ENCODE measurements at regions not wholly inside any gene's neighbourhood (a gene's known extent, or its start where the extent isn't known, plus 50 kb on each side); places are given as distances from the start of the nearest gene placed in this dataset.

- peaks cover 78 to 81% of the 10 kb centered on the region in 2 donors for H3K4me1 Mint-ChIP-seq (ENCODE audit: low read depth in 2 of 2)
- H3K27me3 Mint-ChIP-seq: no peaks in the 10 kb centered on the region
- H3K4me3 Mint-ChIP-seq: peak overlapping the region; percentile 84
- ATAC-seq: no peak
- H3K9me3 Mint-ChIP-seq: peaks cover 7% of the 10 kb centered on the region
- DNase-seq (ENCODE audit: low spot score): no peak
- peak overlapping the region; percentile 96 to 98 for H3K27ac Mint-ChIP-seq
- peaks cover 5% of the 10 kb centered on the region for H3K36me3 Mint-ChIP-seq
These were observed 230.3 kb upstream of the IRF2BP2 start for GRCh38 chr1:234840253-234840652.

- no peak for DNase-seq (ENCODE audit: low spot score)
- H3K27me3 Mint-ChIP-seq: no peaks in the 10 kb centered on the region
- peak overlapping the region; percentile 96 to 98 for H3K27ac Mint-ChIP-seq
- H3K4me1 Mint-ChIP-seq (ENCODE audit: low read depth in 2 of 2): peaks cover 73 to 76% of the 10 kb centered on the region in 2 donors
- no peak for ATAC-seq
- H3K9me3 Mint-ChIP-seq: peaks cover 7% of the 10 kb centered on the region
- peaks cover 5% of the 10 kb centered on the region for H3K36me3 Mint-ChIP-seq
- no peak overlapping the region for H3K4me3 Mint-ChIP-seq
These were observed 229.7 kb upstream of the IRF2BP2 start for GRCh38 chr1:234839663-234840062.

GRCh38 chr1:234838820-234839219, 228.8 kb upstream of the IRF2BP2 start:
- H3K27ac Mint-ChIP-seq: peak overlapping the region in 1 of 2 donors; percentile 72
- no peaks in the 10 kb centered on the region for H3K27me3 Mint-ChIP-seq
- H3K4me3 Mint-ChIP-seq: no peak overlapping the region
- peaks cover 67 to 70% of the 10 kb centered on the region in 2 donors for H3K4me1 Mint-ChIP-seq (ENCODE audit: low read depth in 2 of 2)
- peaks cover 7% of the 10 kb centered on the region for H3K9me3 Mint-ChIP-seq
- ATAC-seq (no peak), DNase-seq (ENCODE audit: low spot score) (no peak)
- peaks cover 5% of the 10 kb centered on the region for H3K36me3 Mint-ChIP-seq

- Mint-ChIP-seq H3K4me1 (ENCODE audit: low read depth in 2 of 2) (peaks cover 61 to 66% of the 10 kb centered on the region in 2 donors), H3K27me3 (no peaks in the 10 kb centered on the region), H3K36me3 (peaks cover 5% of the 10 kb centered on the region), H3K27ac (peak overlapping the region; percentile 26 to 72), H3K9me3 (peaks cover 7% of the 10 kb centered on the region), H3K4me3 (no peak overlapping the region)
- DNase-seq (ENCODE audit: low spot score): no peak
- ATAC-seq: no peak
These were observed 228.2 kb upstream of the IRF2BP2 start for GRCh38 chr1:234838182-234838581.

- H3K4me1 Mint-ChIP-seq (ENCODE audit: low read depth in 2 of 2): peaks cover 56 to 61% of the 10 kb centered on the region in 2 donors
- ATAC-seq (no peak), DNase-seq (ENCODE audit: low spot score) (no peak)
- peak overlapping the region; percentile 26 to 72 for H3K27ac Mint-ChIP-seq
- no peak overlapping the region for H3K4me3 Mint-ChIP-seq
- no peaks in the 10 kb centered on the region for H3K27me3 Mint-ChIP-seq
- H3K9me3 Mint-ChIP-seq: peaks cover 7% of the 10 kb centered on the region
- peaks cover 5% of the 10 kb centered on the region for H3K36me3 Mint-ChIP-seq
These were observed 227.7 kb upstream of the IRF2BP2 start for GRCh38 chr1:234837713-234838112.

GRCh38 chr1:234836776-234837357, 226.9 kb upstream of the IRF2BP2 start:
- peaks cover 7% of the 10 kb centered on the region for H3K9me3 Mint-ChIP-seq
- no peak for DNase-seq (ENCODE audit: low spot score)
- peak overlapping the region; percentile 56 for H3K4me3 Mint-ChIP-seq
- H3K27me3 Mint-ChIP-seq: no peaks in the 10 kb centered on the region
- H3K36me3 Mint-ChIP-seq: peaks cover 5% of the 10 kb centered on the region
- peaks cover 48 to 54% of the 10 kb centered on the region in 2 donors for H3K4me1 Mint-ChIP-seq (ENCODE audit: low read depth in 2 of 2)
- ATAC-seq: no peak
- H3K27ac Mint-ChIP-seq: peak overlapping the region; percentile 59 to 72

- H3K36me3 Mint-ChIP-seq: peaks cover under 1% of the 10 kb centered on the region
- peak overlapping the region; percentile 59 to 72 for H3K27ac Mint-ChIP-seq
- H3K9me3 Mint-ChIP-seq: peaks cover 2% of the 10 kb centered on the region
- H3K4me3 Mint-ChIP-seq: peak overlapping the region; percentile 56
- peak; percentile 50 to 66 for ATAC-seq
- no peaks in the 10 kb centered on the region for H3K27me3 Mint-ChIP-seq
- no peak for DNase-seq (ENCODE audit: low spot score)
- H3K4me1 Mint-ChIP-seq (ENCODE audit: low read depth in 2 of 2): peaks cover 40 to 47% of the 10 kb centered on the region in 2 donors
These were observed 226.2 kb upstream of the IRF2BP2 start for GRCh38 chr1:234836045-234836681.

- no peak for DNase-seq (ENCODE audit: low spot score)
- no peaks in the 10 kb centered on the region for H3K27me3 Mint-ChIP-seq
- no peak for ATAC-seq
- peaks cover 2% of the 10 kb centered on the region for H3K9me3 Mint-ChIP-seq
- peaks cover 31 to 40% of the 10 kb centered on the region in 2 donors for H3K4me1 Mint-ChIP-seq (ENCODE audit: low read depth in 2 of 2)
- H3K27ac Mint-ChIP-seq: peak overlapping the region in 1 of 2 donors; percentile 74
- H3K4me3 Mint-ChIP-seq: no peak overlapping the region
- H3K36me3 Mint-ChIP-seq: no peaks in the 10 kb centered on the region
These were observed 225.3 kb upstream of the IRF2BP2 start for GRCh38 chr1:234835239-234835638.

GRCh38 chr1:234833646-234834045, 223.7 kb upstream of the IRF2BP2 start:
- Mint-ChIP-seq H3K9me3 (peaks cover 2% of the 10 kb centered on the region), H3K4me3 (no peak overlapping the region), H3K4me1 (ENCODE audit: low read depth in 2 of 2) (peaks cover 22 to 34% of the 10 kb centered on the region in 2 donors), H3K27ac (peak overlapping the region in 1 of 2 donors; percentile 74), H3K27me3 (no peaks in the 10 kb centered on the region), H3K36me3 (no peaks in the 10 kb centered on the region)
- ATAC-seq: no peak
- no peak for DNase-seq (ENCODE audit: low spot score)

- Mint-ChIP-seq H3K27ac (peak overlapping the region in 1 of 2 donors; percentile 74), H3K4me3 (no peak overlapping the region)
These were observed 223.1 kb upstream of the IRF2BP2 start for GRCh38 chr1:234833118-234833517.

GRCh38 chr1:234827656-234828055, 217.7 kb upstream of the IRF2BP2 start:
- Mint-ChIP-seq H3K4me3 (no peak overlapping the region), H3K4me1 (ENCODE audit: low read depth in 2 of 2) (peaks cover 14 to 16% of the 10 kb centered on the region in 2 donors), H3K9me3 (no peaks in the 10 kb centered on the region), H3K27ac (peak overlapping the region in 1 of 2 donors; percentile 78), H3K36me3 (no peaks in the 10 kb centered on the region), H3K27me3 (peaks cover 0 to 2% of the 10 kb centered on the region in 2 donors)
- ATAC-seq (no peak), DNase-seq (ENCODE audit: low spot score) (no peak)

More at GRCh38 chr1:234833118-234833517, 223.1 kb upstream of the IRF2BP2 start:
- H3K36me3 Mint-ChIP-seq: no peaks in the 10 kb centered on the region
- H3K27me3 Mint-ChIP-seq: no peaks in the 10 kb centered on the region
- ATAC-seq (no peak), DNase-seq (ENCODE audit: low spot score) (no peak)
- peaks cover 2% of the 10 kb centered on the region for H3K9me3 Mint-ChIP-seq
- peaks cover 17 to 35% of the 10 kb centered on the region in 2 donors for H3K4me1 Mint-ChIP-seq (ENCODE audit: low read depth in 2 of 2)

- peaks cover 14 to 16% of the 10 kb centered on the region in 2 donors for H3K4me1 Mint-ChIP-seq (ENCODE audit: low read depth in 2 of 2)
- H3K27me3 Mint-ChIP-seq: peaks cover 0 to 2% of the 10 kb centered on the region in 2 donors
- no peaks in the 10 kb centered on the region for H3K9me3 Mint-ChIP-seq
- peak overlapping the region; percentile 14 to 78 for H3K27ac Mint-ChIP-seq
- DNase-seq (ENCODE audit: low spot score) (no peak), ATAC-seq (no peak)
- no peak overlapping the region for H3K4me3 Mint-ChIP-seq
- H3K36me3 Mint-ChIP-seq: no peaks in the 10 kb centered on the region
These were observed 217.2 kb upstream of the IRF2BP2 start for GRCh38 chr1:234827181-234827580.

GRCh38 chr1:234826352-234826751, 216.4 kb upstream of the IRF2BP2 start:
- Mint-ChIP-seq H3K9me3 (no peaks in the 10 kb centered on the region), H3K27ac (peak overlapping the region; percentile 14 to 78), H3K4me3 (no peak overlapping the region), H3K36me3 (no peaks in the 10 kb centered on the region), H3K27me3 (peaks cover 0 to 2% of the 10 kb centered on the region in 2 donors), H3K4me1 (ENCODE audit: low read depth in 2 of 2) (peaks cover 14 to 16% of the 10 kb centered on the region in 2 donors)
- no peak for ATAC-seq
- DNase-seq (ENCODE audit: low spot score): no peak

- H3K4me3 Mint-ChIP-seq: no peak overlapping the region
- H3K9me3 Mint-ChIP-seq: no peaks in the 10 kb centered on the region
- peaks cover 15 to 17% of the 10 kb centered on the region in 2 donors for H3K4me1 Mint-ChIP-seq (ENCODE audit: low read depth in 2 of 2)
- H3K27me3 Mint-ChIP-seq: peaks cover 0 to 2% of the 10 kb centered on the region in 2 donors
- DNase-seq (ENCODE audit: low spot score) (no peak), ATAC-seq (no peak)
- no peaks in the 10 kb centered on the region for H3K36me3 Mint-ChIP-seq
- H3K27ac Mint-ChIP-seq: peak overlapping the region in 1 of 2 donors; percentile 70
These were observed 215.7 kb upstream of the IRF2BP2 start for GRCh38 chr1:234825498-234826165.

Measured in natural killer cell treated with Interleukin-12 subunit alpha and Interleukin-12 subunit beta and Interleukin-15 and Interleukin-18, amount 100 ng/mL, for 72 hours (primary cell).